HepG2 (cell line): ENCODE measurements at regions not wholly inside any gene's neighbourhood (a gene's known extent, or its start where the extent isn't known, plus 50 kb on each side); places are given as distances from the start of the nearest gene placed in this dataset.

ENCODE experiments used
- ATAC-seq: fragments of 200-7000 bp; cut with Tn5 transposase; 3 replicates; pipeline ENCODE4 v1.9.1; 2020; ENCODE audit warnings: mild to moderate bottlenecking, moderate library complexity
- BruUV-seq: library from RNA; stranded (reverse); fragments of 400-500 nt; replicated peaks from 2 replicates; lab custom pipeline; 2021; lab: Mats Ljungman, UMichigan
- CTCF ChIA-PET: fragments of 300-600 bp; formaldehyde crosslinking; extraction: SDS; loops from one replicate; lab custom pipeline; 2021; ENCODE audit warnings: low total read pairs, inconsistent platforms, low intra/inter-chr PET ratio; lab: Yijun Ruan, JAX
- POLR2A ChIA-PET: fragments of 350-600 bp; sonication (Branson Sonifier 250); formaldehyde crosslinking; loops from one replicate; lab custom pipeline; 2020; ENCODE audit warnings: antibody characterized with exemption, inconsistent platforms; lab: Yijun Ruan, JAX
- DNase-seq: peaks from one replicate; pipeline ENCODE4 v3.0.0-alpha.2; 2015; ENCODE audit warnings: low spot score
- FAIRE-seq: peaks from 3 replicates; lab custom pipeline; 2011; peaks lifted over from hg19 to GRCh38; lab: Jason Lieb, UNC
- H2AFZ ChIP-seq: one replicate; pipeline ENCODE4 v1.6.1; 2011; ENCODE audit warnings: low read length, inconsistent platforms
- H3K27ac ChIP-seq: fragments of 300-600 bp; 3 replicates; pipeline ENCODE4 v1.8.0; 2011; ENCODE audit warnings: mixed run types, mild to moderate bottlenecking, mixed read lengths, low read length, inconsistent platforms; ENCODE audit not compliant: insufficient read depth; ENCODE audit errors: extremely low read length
- H3K27me3 ChIP-seq, 2 experiments: fragments of 200-600 bp in 1 of 2; 2 replicates in 1 of 2; 3 replicates in 1 of 2; pipeline versions ENCODE4 v1.6.0 to v1.8.0; 2011; ENCODE audit warnings: low read length in 2 of 2, mild to moderate bottlenecking in 2 of 2, moderate library complexity in 2 of 2, inconsistent platforms in 1 of 2; ENCODE audit not compliant: insufficient read depth in 2 of 2, control insufficient read depth in 1 of 2
- H3K36me3 ChIP-seq, 2 experiments: fragments of 200-600 bp in 1 of 2; replicated peaks in 1 of 2; 2 replicates in 1 of 2; 3 replicates in 1 of 2; pipeline versions ENCODE4 v1.5.1 to v1.8.0; 2011; ENCODE audit warnings: low read length in 2 of 2, inconsistent platforms in 1 of 2; ENCODE audit not compliant: insufficient read depth in 2 of 2, control insufficient read depth in 1 of 2
- H3K4me1 ChIP-seq: 2 replicates; pipeline ENCODE4 v1.5.1; 2012; ENCODE audit warnings: low read length, inconsistent platforms; ENCODE audit not compliant: insufficient read depth
- H3K4me2 ChIP-seq: 2 replicates; pipeline ENCODE4 v1.6.0; 2011; ENCODE audit warnings: low read depth, low read length, inconsistent platforms
- H3K4me3 ChIP-seq, 3 experiments: fragments of 200-600 bp in 1 of 3; sonication (generic), shearing (Covaris generic) in 1 of 3; replicated peaks in 1 of 3; 2 replicates each; pipeline ENCODE4 v1.5.1; 2011 to 2016; ENCODE audit warnings: low read length in 3 of 3, inconsistent platforms in 2 of 3, low read depth in 2 of 3, mild to moderate bottlenecking in 2 of 3, control low read depth in 1 of 3, mixed read lengths in 1 of 3; ENCODE audit not compliant: insufficient read depth in 1 of 3
- H3K79me2 ChIP-seq: one replicate; pipeline ENCODE4 v1.6.1; 2011; ENCODE audit warnings: low read length, inconsistent platforms; ENCODE audit not compliant: insufficient read depth
- H3K9ac ChIP-seq: 2 replicates; pipeline ENCODE4 v1.6.0; 2011; ENCODE audit warnings: mild to moderate bottlenecking, low read depth, low read length, inconsistent platforms; ENCODE audit not compliant: insufficient read depth
- H3K9me3 ChIP-seq: 2 replicates; pipeline ENCODE4 v1.5.1; 2012; ENCODE audit warnings: mild to moderate bottlenecking, low read length
- H4K20me1 ChIP-seq: 2 replicates; pipeline ENCODE4 v1.6.0; 2011; ENCODE audit warnings: inconsistent platforms, mild to moderate bottlenecking, low read length, moderate library complexity; ENCODE audit not compliant: insufficient read depth
- CEBPB ChIP-seq: IDR thresholded peaks from 2 replicates; pipeline ENCODE4 v1.6.1; 2011; ENCODE audit warnings: low read depth, low read length, improper control_type of control experiment, borderline replicate concordance
- CEBPG ChIP-seq: IDR thresholded peaks from 2 replicates; pipeline ENCODE4 v1.6.1; 2016
- HMGXB4 ChIP-seq, 2 experiments: sonication (generic) in 1 of 2; formaldehyde crosslinking in 1 of 2; IDR thresholded peaks; 2 replicates each; pipeline versions ENCODE4 v1.4.0 to v1.6.1; 2018 to 2020; ENCODE audit warnings: missing genetic modification reagents in 2 of 2, borderline replicate concordance in 1 of 2, low read depth in 1 of 2, mild to moderate bottlenecking in 1 of 2, missing biosample characterization in 1 of 2
- JUN ChIP-seq: sonication (generic); formaldehyde crosslinking; IDR thresholded peaks from 2 replicates; pipeline ENCODE4 v1.4.0; 2020; ENCODE audit warnings: mild to moderate bottlenecking, missing genetic modification reagents
- KMT2B ChIP-seq: IDR thresholded peaks from 2 replicates; pipeline ENCODE4 v1.6.1; 2016; ENCODE audit warnings: missing genetic modification reagents, missing compliant biosample characterization
- LCORL ChIP-seq, 2 experiments: fragments of 450-650 bp in 1 of 2; sonication (generic) in 1 of 2; formaldehyde crosslinking in 1 of 2; IDR thresholded peaks; 2 replicates each; pipeline versions ENCODE4 v1.5.0 to v1.6.1; 2017 to 2020; ENCODE audit warnings: antibody characterized with exemption in 1 of 2, missing genetic modification reagents in 1 of 2
- MTA1 ChIP-seq: sonication (generic); formaldehyde crosslinking; IDR thresholded peaks from 2 replicates; pipeline ENCODE4 v1.4.0; 2020; ENCODE audit warnings: missing genetic modification reagents, mild to moderate bottlenecking, borderline replicate concordance
- NRL ChIP-seq: sonication (generic); formaldehyde crosslinking; IDR thresholded peaks from 2 replicates; pipeline ENCODE4 v1.5.0; 2020; ENCODE audit warnings: missing genetic modification reagents, mild to moderate bottlenecking, moderate library complexity, borderline replicate concordance
- YY1 ChIP-seq: IDR thresholded peaks from 2 replicates; pipeline ENCODE4 v1.6.1; 2011; ENCODE audit warnings: low read length, low read depth, moderate library complexity, mild to moderate bottlenecking; ENCODE audit not compliant: insufficient read depth, insufficient replicate concordance
- ZFP41 ChIP-seq: sonication (generic); formaldehyde crosslinking; IDR thresholded peaks from 2 replicates; pipeline ENCODE4 v1.4.0; 2020; ENCODE audit warnings: mild to moderate bottlenecking, missing genetic modification reagents, borderline replicate concordance
- ZNF234 ChIP-seq: sonication (generic); formaldehyde crosslinking; conservative IDR thresholded peaks from 2 replicates; pipeline ENCODE4 v1.5.1; 2020; ENCODE audit warnings: mild to moderate bottlenecking, missing genetic modification reagents
- ZNF282 ChIP-seq: fragments of 450-650 bp; IDR thresholded peaks from 2 replicates; pipeline ENCODE4 v1.6.1; 2018; ENCODE audit not compliant: partially characterized antibody
- ZNF556 ChIP-seq: sonication (generic); formaldehyde crosslinking; IDR thresholded peaks from 2 replicates; pipeline ENCODE4 v1.4.0; 2020; ENCODE audit warnings: mild to moderate bottlenecking, missing genetic modification reagents, borderline replicate concordance
- ZNF605 ChIP-seq: sonication (generic); formaldehyde crosslinking; IDR thresholded peaks from 2 replicates; pipeline ENCODE4 v1.8.0; 2022; ENCODE audit warnings: mild to moderate bottlenecking, missing genetic modification reagents
- ZNF652 ChIP-seq: IDR thresholded peaks from 2 replicates; pipeline ENCODE4 v1.6.1; 2016; ENCODE audit warnings: low read depth, borderline replicate concordance
- ZNF878 ChIP-seq: sonication (generic); formaldehyde crosslinking; IDR thresholded peaks from 2 replicates; pipeline ENCODE4 v1.8.1; 2023; ENCODE audit warnings: mild to moderate bottlenecking, missing genetic modification reagents, moderate library complexity
- WGBS: methylation state at CpG from one replicate; pipeline ENCODE4 v1.1.6; 2017; ENCODE audit warnings: low lambda C conversion rate; 5-methylcytosine and 5-hydroxymethylcytosine counted together
- in situ Hi-C: cut with HindIII; loops from 2 replicates; pipeline ENCODE4 v1.10.0; 2017; ENCODE audit warnings: low pct_unique_long_range_greater_than_20kb; ENCODE audit not compliant: extremely low pct_ligation_motif_present
- intact Hi-C: fragments of 100-400 bp; cut with micrococcal nuclease; formaldehyde crosslinking; loops from one replicate; pipeline ENCODE4 v1.10.0; 2022; ENCODE audit not compliant: unreplicated experiment
- TF ChIP-seq, protein P1 (sequence below): sonication (generic); IDR thresholded peaks from 2 replicates; pipeline ENCODE4 v1.6.1; 2016; ENCODE audit warnings: low read depth, borderline replicate concordance
- TF ChIP-seq, protein P2 (sequence below): sonication (generic); formaldehyde crosslinking; IDR thresholded peaks from 2 replicates; pipeline ENCODE4 v1.8.1; 2022; ENCODE audit warnings: mild to moderate bottlenecking, missing genetic modification reagents

DNA sequence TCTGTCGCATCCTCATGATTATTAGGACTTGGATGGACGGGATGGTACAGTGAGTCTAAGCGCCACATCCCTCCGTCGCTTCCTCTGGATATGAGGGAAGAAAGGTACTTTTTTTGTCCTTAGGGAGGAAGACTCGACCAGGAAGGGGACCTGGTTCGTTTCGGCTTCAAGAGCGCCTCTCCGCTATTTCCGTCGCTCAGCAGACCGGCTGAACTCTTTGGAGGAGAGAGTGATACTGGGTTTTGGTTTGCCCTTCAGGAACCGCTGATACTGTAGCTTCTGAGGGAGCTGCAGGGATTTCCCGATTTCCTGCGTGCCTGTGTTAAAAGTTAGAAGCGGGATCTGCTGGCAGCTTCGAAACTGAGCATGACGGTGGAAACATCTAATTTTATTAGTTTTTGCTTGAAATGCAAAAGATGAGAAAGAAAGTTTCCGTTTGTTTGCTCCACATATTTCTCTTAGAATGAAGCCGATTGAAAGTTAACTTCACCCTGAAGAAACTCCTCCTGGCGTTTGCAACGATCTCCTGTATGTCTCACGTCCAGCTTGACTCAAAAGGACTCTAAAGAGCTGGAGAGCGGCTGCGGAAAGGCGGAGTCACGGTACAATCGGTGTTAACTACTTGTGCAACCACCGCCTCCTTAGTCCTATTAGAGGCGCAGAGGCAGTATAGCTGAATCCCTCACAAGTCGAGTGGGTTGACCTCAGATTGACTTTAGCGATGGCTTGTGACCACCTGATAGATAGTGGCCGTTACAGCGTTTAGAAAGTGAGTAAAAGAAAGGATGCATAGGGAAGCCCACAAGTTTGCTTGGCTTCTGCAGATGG, 129.4 kb downstream of the TRIM27 start:
- in situ Hi-C loops (no loop called here), intact Hi-C loops (loop anchor here (5.0 kb wide), 1 partner anchor 148 kb away; no protein-coding TSS in a partner anchor)
- DNase-seq, result peak; percentile 29
- CTCF ChIA-PET, result no interaction called here
- Histone ChIP-seq H3K79me2 (no peaks in the 10 kb centered on the region), H3K9ac (peak overlapping the region; percentile 14; the same call in 1 of the 2 replicates), H3K4me2 (peak overlapping the region; percentile 95), H3K9me3 (0 out of 2 replicates have a peak, but pooled peaks cover 3% of the 10 kb centered on the region), H3K36me3 (no peaks in the 10 kb centered on the region), H3K4me1 (peaks cover 65% of the 10 kb centered on the region), H2AFZ (no peak overlapping the region), H3K27ac (no peak overlapping the region), H3K27me3 (no peaks in the 10 kb centered on the region; a peak in 3 of 5 replicates), H4K20me1 (no peaks in the 10 kb centered on the region), H3K4me3 (peak overlapping the region; percentile 42 to 62 (median 57))
- peak; percentile 47 for ATAC-seq
- POLR2A ChIA-PET, result interaction anchor here (1.2 to 2.0 kb wide), 2 partner anchors 17 to 459 kb away, joined by 3 to 5 read pairs; no protein-coding TSS in a partner anchor
- FAIRE-seq, result no peak
- WGBS, result 18% methylated on average over 35 of the region's 35 CpGs
- no TSS peak for BruUV-seq
- TF ChIP-seq LCORL (IDR thresholded peaks at IDR 0.05) (no peak), LCORL (CRISPR knock-in tag; IDR thresholded peaks at IDR 0.05) (no peak), ZNF282 (no peak), ZNF652 (CRISPR knock-in tag) (peak; percentile 70), JUN (CRISPR knock-in tag) (no peak), NRL (no peak), ZFP41 (CRISPR knock-in tag) (no peak), ZNF605 (CRISPR knock-in tag) (no peak), HMGXB4 (CRISPR knock-in tag; IDR thresholded peaks at IDR 0.05; ENCODE audit: borderline replicate concordance in 1 of 2, low read depth in 1 of 2) (0 out of 4 replicates have a peak, but pooled peaks have one; percentile 4 to 15), YY1 (no peak), CEBPG (no peak), ZNF878 (0 out of 2 replicates have a peak, but pooled peaks have one; percentile 38), MTA1 (no peak), CEBPB (0 out of 2 replicates have a peak, but pooled peaks have one; percentile 10), ZNF556 (no peak), KMT2B (CRISPR knock-in tag) (no peak), ZNF234 (CRISPR knock-in tag) (no peak)
- TF ChIP-seq, protein P1, sequence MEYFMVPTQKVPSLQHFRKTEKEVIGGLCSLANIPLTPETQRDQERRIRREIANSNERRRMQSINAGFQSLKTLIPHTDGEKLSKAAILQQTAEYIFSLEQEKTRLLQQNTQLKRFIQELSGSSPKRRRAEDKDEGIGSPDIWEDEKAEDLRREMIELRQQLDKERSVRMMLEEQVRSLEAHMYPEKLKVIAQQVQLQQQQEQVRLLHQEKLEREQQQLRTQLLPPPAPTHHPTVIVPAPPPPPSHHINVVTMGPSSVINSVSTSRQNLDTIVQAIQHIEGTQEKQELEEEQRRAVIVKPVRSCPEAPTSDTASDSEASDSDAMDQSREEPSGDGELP, result no peak
- TF ChIP-seq, protein P2, sequence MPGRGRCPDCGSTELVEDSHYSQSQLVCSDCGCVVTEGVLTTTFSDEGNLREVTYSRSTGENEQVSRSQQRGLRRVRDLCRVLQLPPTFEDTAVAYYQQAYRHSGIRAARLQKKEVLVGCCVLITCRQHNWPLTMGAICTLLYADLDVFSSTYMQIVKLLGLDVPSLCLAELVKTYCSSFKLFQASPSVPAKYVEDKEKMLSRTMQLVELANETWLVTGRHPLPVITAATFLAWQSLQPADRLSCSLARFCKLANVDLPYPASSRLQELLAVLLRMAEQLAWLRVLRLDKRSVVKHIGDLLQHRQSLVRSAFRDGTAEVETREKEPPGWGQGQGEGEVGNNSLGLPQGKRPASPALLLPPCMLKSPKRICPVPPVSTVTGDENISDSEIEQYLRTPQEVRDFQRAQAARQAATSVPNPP, result no peak
